Skeletal muscle tissue (tissue), 3 donors: ENCODE measurements at regions not wholly inside any gene's neighbourhood (a gene's known extent, or its start where the extent isn't known, plus 50 kb on each side); places are given as distances from the start of the nearest gene placed in this dataset.

Source experiments
- H3K27ac ChIP-seq: one replicate; pipeline ENCODE4 v1.7.0; 2013; ENCODE audit warnings: mild to moderate bottlenecking, low read depth, low read length, inconsistent platforms
- H3K27me3 ChIP-seq, 3 donors: one replicate each; pipeline ENCODE4 v1.7.0; 2013; ENCODE audit warnings: low read length in 3 of 3; ENCODE audit not compliant: control insufficient read depth in 3 of 3, insufficient read depth in 3 of 3
- H3K36me3 ChIP-seq, 3 donors: one replicate each; pipeline ENCODE4 v1.7.0; 2013; ENCODE audit warnings: low read length in 3 of 3; ENCODE audit not compliant: control insufficient read depth in 3 of 3, insufficient read depth in 3 of 3
- H3K4me1 ChIP-seq, 3 donors: one replicate each; pipeline ENCODE4 v1.7.0; 2013; ENCODE audit warnings: low read length in 3 of 3, mild to moderate bottlenecking in 3 of 3; ENCODE audit not compliant: control insufficient read depth in 3 of 3, insufficient read depth in 3 of 3
- H3K4me3 ChIP-seq, 3 donors: one replicate each; pipeline ENCODE4 v1.7.0; 2013; ENCODE audit warnings: low read length in 3 of 3
- H3K9ac ChIP-seq, 3 donors: one replicate each; pipeline ENCODE4 v1.7.0; 2013; ENCODE audit warnings: low read length in 3 of 3, mild to moderate bottlenecking in 3 of 3, moderate library complexity in 2 of 3, low read depth in 1 of 3
- H3K9me3 ChIP-seq, 3 donors: one replicate each; pipeline ENCODE4 v1.7.0; 2013; ENCODE audit warnings: low read length in 3 of 3; ENCODE audit not compliant: control insufficient read depth in 3 of 3
- donor health status: Osteomylitis.

GRCh38 chr10:36597756-36598320 lies 527.6 kb upstream of the ANKRD30A start:
- no peaks in the 10 kb centered on the region for H3K27me3 ChIP-seq
- no peak overlapping the region for H3K9ac ChIP-seq
- no peak overlapping the region for H3K4me3 ChIP-seq
- no peaks in the 10 kb centered on the region for H3K9me3 ChIP-seq
- H3K27ac ChIP-seq = no peak overlapping the region
- no peaks in the 10 kb centered on the region for H3K36me3 ChIP-seq
- no peaks in the 10 kb centered on the region for H3K4me1 ChIP-seq

- Histone ChIP-seq H3K9me3 (no peaks in the 10 kb centered on the region), H3K36me3 (no peaks in the 10 kb centered on the region), H3K27ac (no peak overlapping the region), H3K4me3 (no peak overlapping the region), H3K4me1 (no peaks in the 10 kb centered on the region), H3K9ac (no peak overlapping the region), H3K27me3 (no peaks in the 10 kb centered on the region)
These were observed 532.4 kb upstream of the ANKRD30A start for GRCh38 chr10:36592964-36593363.

GRCh38 chr10:36591436-36591835 lies 534.0 kb upstream of the ANKRD30A start:
- Histone ChIP-seq H3K4me1 (no peaks in the 10 kb centered on the region), H3K4me3 (no peak overlapping the region), H3K27me3 (no peaks in the 10 kb centered on the region), H3K27ac (no peak overlapping the region), H3K36me3 (no peaks in the 10 kb centered on the region), H3K9me3 (no peaks in the 10 kb centered on the region), H3K9ac (no peak overlapping the region)

- Histone ChIP-seq H3K4me3 (no peak overlapping the region), H3K4me1 (no peaks in the 10 kb centered on the region), H3K27me3 (no peaks in the 10 kb centered on the region), H3K9ac (no peak overlapping the region), H3K36me3 (no peaks in the 10 kb centered on the region), H3K9me3 (no peaks in the 10 kb centered on the region), H3K27ac (no peak overlapping the region)
These were observed 541.7 kb upstream of the ANKRD30A start for GRCh38 chr10:36583690-36584089.

GRCh38 chr10:36581237-36581636 lies 544.2 kb upstream of the ANKRD30A start:
- H3K27ac ChIP-seq = no peak overlapping the region
- H3K9ac ChIP-seq = no peak overlapping the region
- H3K4me3 ChIP-seq = no peak overlapping the region
- no peaks in the 10 kb centered on the region for H3K4me1 ChIP-seq
- H3K27me3 ChIP-seq = no peaks in the 10 kb centered on the region
- H3K36me3 ChIP-seq = no peaks in the 10 kb centered on the region
- H3K9me3 ChIP-seq = no peaks in the 10 kb centered on the region

- Histone ChIP-seq H3K27ac (no peak overlapping the region), H3K4me3 (no peak overlapping the region), H3K9ac (no peak overlapping the region), H3K9me3 (no peaks in the 10 kb centered on the region), H3K27me3 (no peaks in the 10 kb centered on the region), H3K4me1 (no peaks in the 10 kb centered on the region), H3K36me3 (no peaks in the 10 kb centered on the region)
These were observed 547.1 kb upstream of the ANKRD30A start for GRCh38 chr10:36578306-36578705.

- no peaks in the 10 kb centered on the region for H3K27me3 ChIP-seq
- H3K9me3 ChIP-seq = no peaks in the 10 kb centered on the region
- H3K36me3 ChIP-seq = no peaks in the 10 kb centered on the region
- H3K4me1 ChIP-seq = no peaks in the 10 kb centered on the region
- H3K27ac ChIP-seq = no peak overlapping the region
- no peak overlapping the region for H3K9ac ChIP-seq
- no peak overlapping the region for H3K4me3 ChIP-seq
These were observed 548.3 kb upstream of the ANKRD30A start for GRCh38 chr10:36577126-36577525.

- H3K4me3 ChIP-seq = no peak overlapping the region
- no peaks in the 10 kb centered on the region for H3K36me3 ChIP-seq
- no peak overlapping the region for H3K27ac ChIP-seq
- H3K4me1 ChIP-seq = no peaks in the 10 kb centered on the region
- H3K27me3 ChIP-seq = no peaks in the 10 kb centered on the region
- H3K9me3 ChIP-seq = no peaks in the 10 kb centered on the region
- no peak overlapping the region for H3K9ac ChIP-seq
These were observed 551.2 kb upstream of the ANKRD30A start for GRCh38 chr10:36574207-36574606.

GRCh38 chr10:36573246-36573645 lies 552.2 kb upstream of the ANKRD30A start:
- no peak overlapping the region for H3K27ac ChIP-seq
- H3K27me3 ChIP-seq = no peaks in the 10 kb centered on the region
- no peak overlapping the region for H3K4me3 ChIP-seq
- H3K4me1 ChIP-seq = no peaks in the 10 kb centered on the region
- no peaks in the 10 kb centered on the region for H3K36me3 ChIP-seq
- H3K9me3 ChIP-seq = no peaks in the 10 kb centered on the region
- no peak overlapping the region for H3K9ac ChIP-seq

- no peak overlapping the region for H3K9ac ChIP-seq
- no peak overlapping the region for H3K27ac ChIP-seq
- no peak overlapping the region for H3K4me3 ChIP-seq
- no peaks in the 10 kb centered on the region for H3K36me3 ChIP-seq
- H3K9me3 ChIP-seq = no peaks in the 10 kb centered on the region
- no peaks in the 10 kb centered on the region for H3K27me3 ChIP-seq
- peaks cover 0 to 4% (median 0%) of the 10 kb centered on the region in 3 donors for H3K4me1 ChIP-seq
These were observed 561.0 kb upstream of the ANKRD30A start for GRCh38 chr10:36564433-36564832.
